Motor neuron (in vitro differentiated cells): ENCODE measurements at regions not wholly inside any gene's neighbourhood (a gene's known extent, or its start where the extent isn't known, plus 50 kb on each side); places are given as distances from the start of the nearest gene placed in this dataset.

Source experiments
- ATAC-seq, 8 experiments: fragments of 200-7000 bp; cut with Tn5 transposase; replicated peaks in 6 of 8; 2 replicates each; pipeline ENCODE4 v1.8.0; 2021; ENCODE audit warnings: mild to moderate bottlenecking in 8 of 8, moderate library complexity in 8 of 8
- H3K27ac ChIP-seq, 2 donors: fragments of 250-450 bp; sonication (Bioruptor Pico); 2 replicates each; pipeline ENCODE4 v1.9.0; 2021; ENCODE audit warnings: antibody characterized with exemption in 2 of 2, mild to moderate bottlenecking in 2 of 2, moderate library complexity in 1 of 2
- H3K4me1 ChIP-seq, 2 donors: fragments of 250-450 bp; sonication (Bioruptor Pico); replicated peaks in 1 of 2; 2 replicates each; pipeline ENCODE4 v1.6.1; 2021; ENCODE audit warnings: antibody characterized with exemption in 2 of 2, mild to moderate bottlenecking in 2 of 2, moderate library complexity in 1 of 2
- H3K4me3 ChIP-seq, 5 donors: fragments of 250-450 bp; sonication (Bioruptor Pico); 2 replicates each; pipeline ENCODE4 v1.9.0; 2021; ENCODE audit warnings: antibody characterized with exemption in 5 of 5, mild to moderate bottlenecking in 5 of 5, moderate library complexity in 4 of 5
- WGBS, 10 experiments: fragments of 450-650 bp; shearing (Covaris generic); methylation state at CpG; one replicate each; pipeline ENCODE4 v1.0.0; 2022; 5-methylcytosine and 5-hydroxymethylcytosine counted together
- in situ Hi-C, 9 experiments: fragments of 400-800 bp; cut with MboI; loops; one replicate each; pipeline ENCODE4 v1.15.0; 2021; ENCODE audit warnings: low sequenced_read_pairs in 9 of 9, low pct_unique_long_range_greater_than_20kb in 2 of 9; ENCODE audit not compliant: unreplicated experiment in 9 of 9

- no peak for ATAC-seq
- WGBS, 10 experiments: 6 to 100% (median 53%) methylated on average over 1 to 6 of the region's 6 CpGs
- in situ Hi-C loops: no loop called here
- Histone ChIP-seq H3K27ac (peak overlapping the region; percentile 25 to 27), H3K4me1 (peaks cover 27 to 34% of the 10 kb centered on the region in 2 donors), H3K4me3 (peak overlapping the region; percentile 52 to 67 (median 56))
These were observed 293.6 kb downstream of the PTPRC start for GRCh38 chr1:198932351-198932991.

- ATAC-seq: no peak
- Histone ChIP-seq H3K4me1 (peaks cover 26 to 34% of the 10 kb centered on the region in 2 donors), H3K27ac (peak overlapping the region in 1 of 2 donors; percentile 8), H3K4me3 (peak overlapping the region; percentile 52 to 67 (median 56))
- WGBS, 10 experiments: 24 to 84% (median 55%) methylated on average over 2 to 5 of the region's 5 CpGs
- in situ Hi-C loops: no loop called here
These were observed 294.8 kb downstream of the PTPRC start for GRCh38 chr1:198933515-198934222.

- ATAC-seq: no peak
These were observed 295.6 kb downstream of the PTPRC start for GRCh38 chr1:198934426-198934825.

GRCh38 chr1:198934901-198935305 lies 296.1 kb downstream of the PTPRC start:
- Histone ChIP-seq H3K27ac (peak overlapping the region; percentile 16 to 66), H3K4me3 (peak overlapping the region; percentile 52 to 67 (median 56)), H3K4me1 (peaks cover 17 to 22% of the 10 kb centered on the region in 2 donors)
- peak in 4 of 8 experiments; percentile 8 to 16 (median 12) for ATAC-seq
- in situ Hi-C loops: no loop called here
- 0 to 70% (median 21%) methylated on average over 1 to 6 of the region's 6 CpGs for WGBS, 10 experiments

More at GRCh38 chr1:198934426-198934825, 295.6 kb downstream of the PTPRC start:
- Histone ChIP-seq H3K4me1 (peaks cover 20 to 26% of the 10 kb centered on the region in 2 donors), H3K4me3 (peak overlapping the region; percentile 52 to 67 (median 56)), H3K27ac (peak overlapping the region; percentile 16 to 66)
- 0 to 100% (median 45%) methylated on average over 2 of the region's 2 CpGs; no CpG with 5 or more reads in 1 of the 10 experiments for WGBS, 10 experiments
- in situ Hi-C loops: no loop called here

- 0 to 21% (median 3%) methylated on average over 2 to 9 of the region's 9 CpGs for WGBS, 10 experiments
- Histone ChIP-seq H3K4me3 (peak overlapping the region; percentile 52 to 67 (median 56)), H3K27ac (peak overlapping the region; percentile 64 to 66), H3K4me1 (peaks cover 12 to 17% of the 10 kb centered on the region in 2 donors)
- in situ Hi-C loops: no loop called here
- ATAC-seq: peak; percentile 12 to 84 (median 75)
These were observed 296.6 kb downstream of the PTPRC start for GRCh38 chr1:198935306-198935921.

- Histone ChIP-seq H3K27ac (peak overlapping the region; percentile 64 to 66), H3K4me3 (peak overlapping the region; percentile 52 to 67 (median 56))
- peak in 4 of 8 experiments; percentile 7 to 39 (median 30) for ATAC-seq
These were observed 297.7 kb downstream of the PTPRC start for GRCh38 chr1:198936371-198937083.

GRCh38 chr1:198937231-198938031 lies 298.6 kb downstream of the PTPRC start:
- H3K4me1 ChIP-seq: peaks cover 0 to 1% of the 10 kb centered on the region in 2 donors
- ATAC-seq: peak; percentile 91 to 95 (median 92)
- WGBS, 10 experiments: 17 to 100% (median 46%) methylated on average over 1 to 5 of the region's 5 CpGs
- H3K4me3 ChIP-seq: peak overlapping the region; percentile 52 to 67 (median 56)
- in situ Hi-C loops: no loop called here
- H3K27ac ChIP-seq: peak overlapping the region in 1 of 2 donors; percentile 64

More at GRCh38 chr1:198936371-198937083, 297.7 kb downstream of the PTPRC start:
- peaks cover 5 to 8% of the 10 kb centered on the region in 2 donors for H3K4me1 ChIP-seq
- in situ Hi-C loops: no loop called here
- WGBS, 10 experiments: 0 to 61% (median 18%) methylated on average over 3 to 6 of the region's 6 CpGs

- WGBS, 10 experiments: 85 to 100% (median 100%) methylated on average over 1 to 3 of the region's 3 CpGs; no CpG with 5 or more reads in 1 of the 10 experiments
- Histone ChIP-seq H3K4me3 (no peak overlapping the region), H3K27ac (no peak overlapping the region), H3K4me1 (no peaks in the 10 kb centered on the region)
- no peak for ATAC-seq
- in situ Hi-C loops: no loop called here
These were observed 300.4 kb downstream of the PTPRC start for GRCh38 chr1:198939286-198939685.

- in situ Hi-C loops: no loop called here
- no peaks in the 10 kb centered on the region for H3K4me1 ChIP-seq
- no peak for ATAC-seq
- H3K4me3 ChIP-seq: no peak overlapping the region
- H3K27ac ChIP-seq: no peak overlapping the region
- 87 to 100% (median 96%) methylated on average over 2 to 5 of the region's 5 CpGs for WGBS, 10 experiments
These were observed 301.1 kb downstream of the PTPRC start for GRCh38 chr1:198939956-198940355.

- no peak overlapping the region for H3K4me3 ChIP-seq
- ATAC-seq: no peak
- H3K4me1 ChIP-seq: no peaks in the 10 kb centered on the region
- in situ Hi-C loops: no loop called here
- no peak overlapping the region for H3K27ac ChIP-seq
- 58 to 100% (median 89%) methylated on average over 1 to 4 of the region's 4 CpGs for WGBS, 10 experiments
These were observed 303.6 kb downstream of the PTPRC start for GRCh38 chr1:198942466-198942865.

GRCh38 chr1:198943484-198944187 lies 304.8 kb downstream of the PTPRC start:
- ATAC-seq: peak in 5 of 8 experiments; percentile 42 to 93 (median 75)
- no peak overlapping the region for H3K27ac ChIP-seq
- H3K4me1 ChIP-seq: no peaks in the 10 kb centered on the region
- in situ Hi-C loops: no loop called here
- 36 to 97% (median 83%) methylated on average over 2 to 3 of the region's 3 CpGs for WGBS, 10 experiments
- H3K4me3 ChIP-seq: no peak overlapping the region
